ENCODE measurements at regions not wholly inside any gene's neighbourhood (a gene's known extent, or its start where the extent isn't known, plus 50 kb on each side); places are given as distances from the start of the nearest gene placed in this dataset.

DNA sequence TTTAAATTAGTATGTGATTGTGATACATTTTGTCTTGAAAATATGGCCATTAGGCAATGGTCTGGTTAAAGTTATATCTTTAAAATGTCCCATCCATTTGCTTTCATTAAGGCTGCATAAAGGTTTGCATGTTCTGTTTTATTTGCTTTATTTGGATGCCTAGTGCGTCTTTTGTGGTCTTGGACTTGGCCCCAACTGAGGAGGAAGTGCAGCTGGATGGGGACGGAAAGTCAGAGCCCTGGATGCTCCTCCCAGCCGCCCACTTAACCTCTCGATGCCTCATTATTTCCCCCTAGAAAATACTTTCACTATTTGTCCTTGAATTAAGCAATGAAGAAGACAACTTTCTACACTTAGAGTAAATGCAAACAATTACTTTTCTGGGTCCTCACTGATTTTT, 898.2 kb downstream of the MCTP2 start (continued):
- TF ChIP-seq, protein P1, sequence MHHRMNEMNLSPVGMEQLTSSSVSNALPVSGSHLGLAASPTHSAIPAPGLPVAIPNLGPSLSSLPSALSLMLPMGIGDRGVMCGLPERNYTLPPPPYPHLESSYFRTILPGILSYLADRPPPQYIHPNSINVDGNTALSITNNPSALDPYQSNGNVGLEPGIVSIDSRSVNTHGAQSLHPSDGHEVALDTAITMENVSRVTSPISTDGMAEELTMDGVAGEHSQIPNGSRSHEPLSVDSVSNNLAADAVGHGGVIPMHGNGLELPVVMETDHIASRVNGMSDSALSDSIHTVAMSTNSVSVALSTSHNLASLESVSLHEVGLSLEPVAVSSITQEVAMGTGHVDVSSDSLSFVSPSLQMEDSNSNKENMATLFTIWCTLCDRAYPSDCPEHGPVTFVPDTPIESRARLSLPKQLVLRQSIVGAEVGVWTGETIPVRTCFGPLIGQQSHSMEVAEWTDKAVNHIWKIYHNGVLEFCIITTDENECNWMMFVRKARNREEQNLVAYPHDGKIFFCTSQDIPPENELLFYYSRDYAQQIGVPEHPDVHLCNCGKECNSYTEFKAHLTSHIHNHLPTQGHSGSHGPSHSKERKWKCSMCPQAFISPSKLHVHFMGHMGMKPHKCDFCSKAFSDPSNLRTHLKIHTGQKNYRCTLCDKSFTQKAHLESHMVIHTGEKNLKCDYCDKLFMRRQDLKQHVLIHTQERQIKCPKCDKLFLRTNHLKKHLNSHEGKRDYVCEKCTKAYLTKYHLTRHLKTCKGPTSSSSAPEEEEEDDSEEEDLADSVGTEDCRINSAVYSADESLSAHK (CRISPR knock-in tag; IDR thresholded peaks at IDR 0.05; ENCODE audit: borderline replicate concordance): no peak
- no peak for TF ChIP-seq ZNF607 (CRISPR knock-in tag; IDR thresholded peaks at IDR 0.05; ENCODE audit: borderline replicate concordance)
- TF ChIP-seq, protein P2, sequence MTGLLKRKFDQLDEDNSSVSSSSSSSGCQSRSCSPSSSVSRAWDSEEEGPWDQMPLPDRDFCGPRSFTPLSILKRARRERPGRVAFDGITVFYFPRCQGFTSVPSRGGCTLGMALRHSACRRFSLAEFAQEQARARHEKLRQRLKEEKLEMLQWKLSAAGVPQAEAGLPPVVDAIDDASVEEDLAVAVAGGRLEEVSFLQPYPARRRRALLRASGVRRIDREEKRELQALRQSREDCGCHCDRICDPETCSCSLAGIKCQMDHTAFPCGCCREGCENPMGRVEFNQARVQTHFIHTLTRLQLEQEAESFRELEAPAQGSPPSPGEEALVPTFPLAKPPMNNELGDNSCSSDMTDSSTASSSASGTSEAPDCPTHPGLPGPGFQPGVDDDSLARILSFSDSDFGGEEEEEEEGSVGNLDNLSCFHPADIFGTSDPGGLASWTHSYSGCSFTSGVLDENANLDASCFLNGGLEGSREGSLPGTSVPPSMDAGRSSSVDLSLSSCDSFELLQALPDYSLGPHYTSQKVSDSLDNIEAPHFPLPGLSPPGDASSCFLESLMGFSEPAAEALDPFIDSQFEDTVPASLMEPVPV (CRISPR knock-in tag; IDR thresholded peaks at IDR 0.05): no peak
- TF ChIP-seq PHF8 (CRISPR knock-in tag; IDR thresholded peaks at IDR 0.05): no peak
- TF ChIP-seq, protein P3, sequence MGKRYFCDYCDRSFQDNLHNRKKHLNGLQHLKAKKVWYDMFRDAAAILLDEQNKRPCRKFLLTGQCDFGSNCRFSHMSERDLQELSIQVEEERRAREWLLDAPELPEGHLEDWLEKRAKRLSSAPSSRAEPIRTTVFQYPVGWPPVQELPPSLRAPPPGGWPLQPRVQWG (CRISPR knock-in tag; IDR thresholded peaks at IDR 0.05; ENCODE audit: borderline replicate concordance, low read depth): no peak
- no peak for TF ChIP-seq ZNF776 (CRISPR knock-in tag; IDR thresholded peaks at IDR 0.05)
- TF ChIP-seq JUND (CRISPR knock-in tag; IDR thresholded peaks at IDR 0.05): no peak
- no peak for TF ChIP-seq POLR2G (IDR thresholded peaks at IDR 0.05; ENCODE audit: low read depth, low read length)
- TF ChIP-seq ZNF296 (CRISPR knock-in tag; conservative IDR thresholded peaks at IDR 0.05): no peak

DNA sequence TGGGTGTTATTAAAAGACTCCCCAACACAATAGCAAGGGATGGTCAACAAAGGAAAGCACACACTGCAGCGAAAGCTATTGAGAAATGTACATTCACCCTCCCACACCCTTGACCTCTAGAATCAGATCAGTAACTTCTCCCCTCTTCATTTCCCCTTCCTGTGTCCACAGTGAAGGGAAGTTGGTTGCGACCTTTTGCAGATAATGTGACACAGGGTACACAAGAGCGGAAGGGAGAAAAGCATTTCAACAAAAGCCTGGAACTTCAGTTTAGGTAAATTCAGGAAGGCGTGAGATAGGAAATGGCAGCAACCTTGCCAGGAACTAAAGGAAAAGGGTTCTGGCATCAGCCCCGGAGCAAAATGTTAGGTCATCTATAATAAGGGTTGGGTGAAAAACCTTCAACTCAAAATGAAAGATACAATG, 899.8 kb downstream of the MCTP2 start:
- no peaks in the 10 kb centered on the region for H3K36me3 ChIP-seq (replicated peaks in 1 of 2; ENCODE audit: control insufficient read depth in 1 of 2, insufficient read depth in 2 of 2, low read length in 2 of 2)
- intact Hi-C loops (cut with micrococcal nuclease; ENCODE audit: unreplicated experiment): no loop called here
- H3K9ac ChIP-seq (ENCODE audit: insufficient read depth, low read depth, low read length): no peak overlapping the region
- ATAC-seq (no peak), FAIRE-seq (no peak), DNase-seq (ENCODE audit: low spot score) (no peak)
- H3K27ac ChIP-seq (ENCODE audit: extremely low read length, insufficient read depth, low read length): no peak overlapping the region
- no peaks in the 10 kb centered on the region for H3K79me2 ChIP-seq (ENCODE audit: insufficient read depth, low read length)
- H2AFZ ChIP-seq (ENCODE audit: low read length): no peak overlapping the region
- H3K4me2 ChIP-seq (ENCODE audit: low read depth, low read length): no peak overlapping the region
- no peak overlapping the region for H3K4me3 ChIP-seq (replicated peaks in 1 of 3; ENCODE audit: insufficient read depth in 1 of 3, low read depth in 2 of 3, low read length in 3 of 3)
- peaks cover 87% of the 10 kb centered on the region for H3K9me3 ChIP-seq (ENCODE audit: low read length)
- H4K20me1 ChIP-seq (ENCODE audit: insufficient read depth, low read length): no peaks in the 10 kb centered on the region
- no TSS peak for BruUV-seq (replicated peaks)
- CTCF ChIA-PET (ENCODE audit: low intra/inter-chr PET ratio, low total read pairs): no interaction called here
- in situ Hi-C loops (cut with HindIII; ENCODE audit: extremely low pct_ligation_motif_present, low pct_unique_long_range_greater_than_20kb): no loop called here
- H3K4me1 ChIP-seq (ENCODE audit: insufficient read depth, low read length): no peaks in the 10 kb centered on the region
- 1% methylated on average over 5 of the region's 5 CpGs for WGBS (ENCODE audit: low lambda C conversion rate)
- POLR2A ChIA-PET: no interaction called here
- H3K27me3 ChIP-seq (ENCODE audit: control insufficient read depth in 1 of 2, insufficient read depth in 2 of 2, low read length in 2 of 2): no peaks in the 10 kb centered on the region; a peak in 1 of 5 replicates
- no peak for TF ChIP-seq MAF1 (CRISPR knock-in tag; IDR thresholded peaks at IDR 0.05; ENCODE audit: borderline replicate concordance)
- TF ChIP-seq, protein P4, sequence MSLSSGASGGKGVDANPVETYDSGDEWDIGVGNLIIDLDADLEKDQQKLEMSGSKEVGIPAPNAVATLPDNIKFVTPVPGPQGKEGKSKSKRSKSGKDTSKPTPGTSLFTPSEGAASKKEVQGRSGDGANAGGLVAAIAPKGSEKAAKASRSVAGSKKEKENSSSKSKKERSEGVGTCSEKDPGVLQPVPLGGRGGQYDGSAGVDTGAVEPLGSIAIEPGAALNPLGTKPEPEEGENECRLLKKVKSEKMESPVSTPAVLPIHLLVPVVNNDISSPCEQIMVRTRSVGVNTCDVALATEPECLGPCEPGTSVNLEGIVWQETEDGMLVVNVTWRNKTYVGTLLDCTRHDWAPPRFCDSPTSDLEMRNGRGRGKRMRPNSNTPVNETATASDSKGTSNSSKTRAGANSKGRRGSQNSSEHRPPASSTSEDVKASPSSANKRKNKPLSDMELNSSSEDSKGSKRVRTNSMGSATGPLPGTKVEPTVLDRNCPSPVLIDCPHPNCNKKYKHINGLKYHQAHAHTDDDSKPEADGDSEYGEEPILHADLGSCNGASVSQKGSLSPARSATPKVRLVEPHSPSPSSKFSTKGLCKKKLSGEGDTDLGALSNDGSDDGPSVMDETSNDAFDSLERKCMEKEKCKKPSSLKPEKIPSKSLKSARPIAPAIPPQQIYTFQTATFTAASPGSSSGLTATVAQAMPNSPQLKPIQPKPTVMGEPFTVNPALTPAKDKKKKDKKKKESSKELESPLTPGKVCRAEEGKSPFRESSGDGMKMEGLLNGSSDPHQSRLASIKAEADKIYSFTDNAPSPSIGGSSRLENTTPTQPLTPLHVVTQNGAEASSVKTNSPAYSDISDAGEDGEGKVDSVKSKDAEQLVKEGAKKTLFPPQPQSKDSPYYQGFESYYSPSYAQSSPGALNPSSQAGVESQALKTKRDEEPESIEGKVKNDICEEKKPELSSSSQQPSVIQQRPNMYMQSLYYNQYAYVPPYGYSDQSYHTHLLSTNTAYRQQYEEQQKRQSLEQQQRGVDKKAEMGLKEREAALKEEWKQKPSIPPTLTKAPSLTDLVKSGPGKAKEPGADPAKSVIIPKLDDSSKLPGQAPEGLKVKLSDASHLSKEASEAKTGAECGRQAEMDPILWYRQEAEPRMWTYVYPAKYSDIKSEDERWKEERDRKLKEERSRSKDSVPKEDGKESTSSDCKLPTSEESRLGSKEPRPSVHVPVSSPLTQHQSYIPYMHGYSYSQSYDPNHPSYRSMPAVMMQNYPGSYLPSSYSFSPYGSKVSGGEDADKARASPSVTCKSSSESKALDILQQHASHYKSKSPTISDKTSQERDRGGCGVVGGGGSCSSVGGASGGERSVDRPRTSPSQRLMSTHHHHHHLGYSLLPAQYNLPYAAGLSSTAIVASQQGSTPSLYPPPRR (CRISPR knock-in tag; IDR thresholded peaks at IDR 0.05; ENCODE audit: borderline replicate concordance): no peak
- TF ChIP-seq SRF (IDR thresholded peaks at IDR 0.05; ENCODE audit: low read depth, low read length): no peak
- TF ChIP-seq, protein P5, sequence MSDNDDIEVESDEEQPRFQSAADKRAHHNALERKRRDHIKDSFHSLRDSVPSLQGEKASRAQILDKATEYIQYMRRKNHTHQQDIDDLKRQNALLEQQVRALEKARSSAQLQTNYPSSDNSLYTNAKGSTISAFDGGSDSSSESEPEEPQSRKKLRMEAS (IDR thresholded peaks at IDR 0.05): no peak
- TF ChIP-seq, protein P6, sequence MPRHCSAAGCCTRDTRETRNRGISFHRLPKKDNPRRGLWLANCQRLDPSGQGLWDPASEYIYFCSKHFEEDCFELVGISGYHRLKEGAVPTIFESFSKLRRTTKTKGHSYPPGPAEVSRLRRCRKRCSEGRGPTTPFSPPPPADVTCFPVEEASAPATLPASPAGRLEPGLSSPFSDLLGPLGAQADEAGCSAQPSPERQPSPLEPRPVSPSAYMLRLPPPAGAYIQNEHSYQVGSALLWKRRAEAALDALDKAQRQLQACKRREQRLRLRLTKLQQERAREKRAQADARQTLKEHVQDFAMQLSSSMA (CRISPR knock-in tag; IDR thresholded peaks at IDR 0.05): no peak
